Immature natural killer cell (primary cell): ENCODE measurements at regions not wholly inside any gene's neighbourhood (a gene's known extent, or its start where the extent isn't known, plus 50 kb on each side); places are given as distances from the start of the nearest gene placed in this dataset.
"Not testable (repeated sequence)": the region's sequence is repeated elsewhere in the genome, so short reads cannot be mapped to it uniquely, and the experiment has no call there.

Source experiments
- DNase-seq, 3 donors: peaks; one replicate each; pipeline ENCODE4 v3.0.0; 2022; ENCODE audit warnings: mixed read lengths in 1 of 3
- H3K27ac Mint-ChIP-seq, 6 donors: one replicate each; pipeline ENCODE4 v1.8.0; 2020; ENCODE audit warnings: mixed read lengths in 6 of 6, mild to moderate bottlenecking in 5 of 6, inconsistent platforms in 4 of 6, moderate library complexity in 3 of 6
- H3K27me3 Mint-ChIP-seq, 3 donors: one replicate each; pipeline ENCODE4 v1.8.0; 2020 to 2021; ENCODE audit warnings: low read depth in 3 of 3, mild to moderate bottlenecking in 3 of 3, mixed read lengths in 3 of 3, moderate library complexity in 3 of 3, inconsistent platforms in 1 of 3
- H3K36me3 Mint-ChIP-seq, 3 donors: one replicate each; pipeline ENCODE4 v1.8.0; 2020; ENCODE audit warnings: mixed read lengths in 3 of 3, inconsistent platforms in 2 of 3, mild to moderate bottlenecking in 2 of 3
- H3K4me1 Mint-ChIP-seq, 2 donors: one replicate each; pipeline ENCODE4 v1.8.0; 2020; ENCODE audit warnings: inconsistent platforms in 2 of 2, mild to moderate bottlenecking in 2 of 2, mixed read lengths in 2 of 2, moderate library complexity in 1 of 2
- H3K4me3 Mint-ChIP-seq, 5 donors: one replicate each; pipeline ENCODE4 v1.8.0; 2020; ENCODE audit warnings: mild to moderate bottlenecking in 5 of 5, mixed read lengths in 5 of 5, inconsistent platforms in 3 of 5, moderate library complexity in 3 of 5
- H3K9me3 Mint-ChIP-seq, 6 donors: one replicate each; pipeline ENCODE4 v1.8.0; 2020; ENCODE audit warnings: mild to moderate bottlenecking in 6 of 6, mixed read lengths in 6 of 6, inconsistent platforms in 4 of 6, moderate library complexity in 3 of 6

DNA sequence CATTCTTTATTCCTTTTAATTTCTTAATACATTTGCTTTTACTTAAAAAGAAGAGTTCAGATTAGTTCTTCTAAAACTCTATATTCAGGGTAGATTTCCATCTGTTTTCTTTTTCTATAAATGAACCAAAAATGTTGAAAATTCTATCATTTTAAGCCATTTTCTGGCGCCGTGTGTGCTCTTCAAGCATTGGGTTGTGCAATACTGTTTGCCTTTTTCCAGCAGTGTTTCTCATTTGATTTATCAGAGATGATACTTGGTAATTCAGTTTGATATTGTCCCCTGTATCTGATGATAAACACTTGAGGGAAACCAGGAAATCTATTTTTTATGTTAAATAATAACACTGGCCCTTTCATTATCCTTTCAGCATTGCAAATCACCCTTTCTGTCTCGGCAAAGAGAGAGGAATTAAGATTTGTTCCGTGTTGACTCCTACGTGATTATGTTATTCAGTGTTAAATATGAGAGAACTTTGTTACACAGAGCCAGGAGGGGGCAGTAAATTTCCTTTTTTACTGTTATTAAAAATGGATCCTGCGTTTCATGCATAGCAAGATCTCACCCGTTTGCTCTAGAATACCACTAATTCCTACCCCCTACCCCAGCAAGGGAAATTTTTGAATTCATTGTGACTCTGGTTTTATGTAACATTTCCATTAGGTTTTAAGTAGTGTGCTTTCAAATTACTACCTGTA, 606.9 kb upstream of the RBFOX1 start:
- no peak for DNase-seq
- Mint-ChIP-seq H3K9me3 (peaks cover 0 to 4% (median 0%) of the 10 kb centered on the region in 6 donors), H3K27me3 (peaks cover 0 to 3% (median 2%) of the 10 kb centered on the region in 3 donors), H3K4me3 (no peak overlapping the region), H3K4me1 (no peaks in the 10 kb centered on the region), H3K36me3 (no peaks in the 10 kb centered on the region), H3K27ac (no peak overlapping the region)

DNA sequence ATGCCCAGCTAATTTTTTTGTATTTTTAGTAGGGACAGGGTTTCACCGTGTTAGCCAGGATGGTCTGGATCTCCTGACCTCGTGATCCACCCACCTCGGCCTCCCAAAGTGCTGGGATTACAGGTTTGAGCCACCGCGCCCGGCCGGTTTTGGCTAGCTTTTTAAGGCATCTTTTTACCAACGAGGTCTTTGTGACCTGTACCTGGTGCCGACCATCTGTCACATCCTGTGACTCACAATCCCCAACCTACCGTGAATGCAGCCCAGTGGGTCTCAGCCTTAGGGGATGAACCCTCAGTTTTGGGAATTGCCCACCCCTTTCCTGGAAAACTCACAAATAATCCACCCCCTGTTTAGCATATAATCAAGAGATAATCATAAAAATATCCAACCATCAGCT, 607.4 kb upstream of the RBFOX1 start:
- not testable (repeated sequence) for H3K36me3 Mint-ChIP-seq, H3K27me3 Mint-ChIP-seq, H3K9me3 Mint-ChIP-seq, DNase-seq, H3K4me3 Mint-ChIP-seq, H3K27ac Mint-ChIP-seq, H3K4me1 Mint-ChIP-seq

DNA sequence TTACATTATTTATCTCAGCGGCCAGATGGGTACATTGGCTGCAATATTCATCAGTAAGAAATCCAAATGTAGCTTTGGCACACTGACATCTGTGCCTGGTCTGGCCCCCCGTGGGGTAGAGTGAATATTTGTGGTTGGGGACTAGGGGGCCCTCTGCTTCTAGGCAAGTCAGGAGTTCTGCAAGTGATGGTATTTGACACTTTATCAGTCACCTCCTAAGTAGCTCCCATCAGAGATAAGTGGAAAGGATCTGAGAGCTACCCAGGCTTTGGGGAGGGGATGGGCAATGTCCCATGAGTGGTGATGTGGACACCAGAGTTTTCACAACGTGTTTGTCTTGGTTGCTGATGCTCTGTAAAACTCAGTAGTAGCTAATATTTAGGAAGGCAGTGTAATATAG, 609.9 kb upstream of the RBFOX1 start:
- no peak for DNase-seq
- H3K4me3 Mint-ChIP-seq, result no peak overlapping the region

GRCh38 chr16:6714510-6714909, 618.1 kb upstream of the RBFOX1 start:
- Mint-ChIP-seq H3K27ac (no peak overlapping the region), H3K9me3 (peaks cover 0 to 13% (median 6%) of the 10 kb centered on the region in 6 donors), H3K4me3 (no peak overlapping the region), H3K27me3 (peaks cover 0 to 4% (median 2%) of the 10 kb centered on the region in 3 donors), H3K36me3 (no peaks in the 10 kb centered on the region), H3K4me1 (no peaks in the 10 kb centered on the region)
- no peak for DNase-seq

More for the DNA sequence above, 609.9 kb upstream of the RBFOX1 start:
- H3K4me1 Mint-ChIP-seq, result no peaks in the 10 kb centered on the region
- H3K27me3 Mint-ChIP-seq, result peaks cover 0 to 3% (median 2%) of the 10 kb centered on the region in 3 donors
- H3K27ac Mint-ChIP-seq, result no peak overlapping the region
- no peaks in the 10 kb centered on the region for H3K36me3 Mint-ChIP-seq
- peaks cover 0 to 5% (median under 1%) of the 10 kb centered on the region in 6 donors for H3K9me3 Mint-ChIP-seq

DNA sequence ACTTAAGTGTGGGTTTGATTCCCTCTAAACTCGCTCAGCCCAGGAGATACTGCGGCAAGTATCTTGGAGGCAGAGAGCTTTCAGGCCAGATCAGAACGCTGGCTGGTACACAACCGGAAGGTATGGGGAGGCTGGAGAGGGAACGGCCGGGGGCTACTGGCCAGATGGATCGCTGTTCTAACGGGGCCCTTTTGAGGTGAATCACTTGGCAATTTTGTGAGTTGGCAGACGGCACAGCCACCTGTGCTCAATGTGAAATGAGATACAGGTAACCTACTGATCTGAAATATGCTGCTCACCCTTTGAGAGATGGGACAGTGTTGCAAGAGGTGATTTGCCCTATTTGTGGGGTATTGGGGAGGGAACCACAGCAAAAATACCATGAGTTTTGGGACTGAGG, 622.9 kb upstream of the RBFOX1 start:
- Mint-ChIP-seq H3K27ac (no peak overlapping the region), H3K4me3 (no peak overlapping the region), H3K9me3 (peaks cover 0 to 17% (median 5%) of the 10 kb centered on the region in 6 donors), H3K27me3 (peaks cover 0 to 5% (median 2%) of the 10 kb centered on the region in 3 donors), H3K36me3 (no peaks in the 10 kb centered on the region), H3K4me1 (no peaks in the 10 kb centered on the region)
- DNase-seq, result no peak

GRCh38 chr16:6708576-6709215, 623.9 kb upstream of the RBFOX1 start:
- H3K9me3 Mint-ChIP-seq, result peaks cover 0 to 17% (median 6%) of the 10 kb centered on the region in 6 donors
- no peak overlapping the region for H3K27ac Mint-ChIP-seq
- DNase-seq, result no peak
- H3K36me3 Mint-ChIP-seq, result no peaks in the 10 kb centered on the region
- H3K4me1 Mint-ChIP-seq, result no peaks in the 10 kb centered on the region
- no peak overlapping the region for H3K4me3 Mint-ChIP-seq
- peaks cover 0 to 2% (median 1%) of the 10 kb centered on the region in 3 donors for H3K27me3 Mint-ChIP-seq

GRCh38 chr16:6704306-6704930, 628.2 kb upstream of the RBFOX1 start:
- Mint-ChIP-seq H3K27me3 (peaks cover 0 to 1% (median 0%) of the 10 kb centered on the region in 3 donors), H3K27ac (no peak overlapping the region), H3K4me1 (no peaks in the 10 kb centered on the region), H3K36me3 (no peaks in the 10 kb centered on the region), H3K4me3 (no peak overlapping the region), H3K9me3 (peaks cover 0 to 10% (median 2%) of the 10 kb centered on the region in 6 donors)
- no peak for DNase-seq

GRCh38 chr16:6701096-6701495, 631.5 kb upstream of the RBFOX1 start:
- peaks cover 0 to 3% (median 0%) of the 10 kb centered on the region in 3 donors for H3K27me3 Mint-ChIP-seq
- H3K27ac Mint-ChIP-seq, result no peak overlapping the region
- no peak for DNase-seq
- peaks cover 0 to 12% (median 0%) of the 10 kb centered on the region in 6 donors for H3K9me3 Mint-ChIP-seq
- H3K4me1 Mint-ChIP-seq, result no peaks in the 10 kb centered on the region
- no peak overlapping the region for H3K4me3 Mint-ChIP-seq
- H3K36me3 Mint-ChIP-seq, result peaks cover 0 to 3% (median 0%) of the 10 kb centered on the region in 3 donors

GRCh38 chr16:6698548-6698947, 634.1 kb upstream of the RBFOX1 start:
- Mint-ChIP-seq H3K4me3 (no peak overlapping the region), H3K27ac (no peak overlapping the region), H3K9me3 (peaks cover 0 to 12% (median 0%) of the 10 kb centered on the region in 6 donors), H3K4me1 (no peaks in the 10 kb centered on the region), H3K36me3 (peaks cover 0 to 3% (median 0%) of the 10 kb centered on the region in 3 donors), H3K27me3 (peaks cover 0 to 3% (median 0%) of the 10 kb centered on the region in 3 donors)
- DNase-seq, result no peak

GRCh38 chr16:6695666-6696065, 637.0 kb upstream of the RBFOX1 start:
- H3K4me3 Mint-ChIP-seq, result no peak overlapping the region
- H3K36me3 Mint-ChIP-seq, result peaks cover 0 to 3% (median 0%) of the 10 kb centered on the region in 3 donors
- no peak overlapping the region for H3K27ac Mint-ChIP-seq
- DNase-seq, result no peak
- peaks cover 0 to 3% (median 0%) of the 10 kb centered on the region in 3 donors for H3K27me3 Mint-ChIP-seq
- H3K4me1 Mint-ChIP-seq, result no peaks in the 10 kb centered on the region
- peaks cover 0 to 5% (median 0%) of the 10 kb centered on the region in 6 donors for H3K9me3 Mint-ChIP-seq

DNA sequence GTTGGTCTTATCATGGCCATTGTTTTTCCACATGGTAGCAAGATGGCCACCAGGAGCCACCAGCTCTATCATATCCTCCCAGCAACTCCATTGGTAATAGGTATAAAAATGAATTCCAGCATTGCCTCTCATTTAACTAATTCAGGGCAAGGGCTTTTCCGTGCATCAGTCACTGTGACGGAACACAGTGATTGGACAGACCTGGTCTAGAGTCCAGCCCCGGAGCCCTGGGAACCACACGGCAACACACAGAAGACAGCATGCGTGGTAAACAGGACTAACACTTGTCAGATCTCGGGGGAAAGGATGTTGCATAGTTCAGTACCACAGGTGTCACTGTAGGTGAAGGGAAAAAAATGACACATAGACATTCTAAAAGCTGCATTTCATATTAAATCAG, 638.0 kb upstream of the RBFOX1 start:
- H3K9me3 Mint-ChIP-seq, result peaks cover 0 to 3% (median 0%) of the 10 kb centered on the region in 6 donors
- no peak for DNase-seq
- no peak overlapping the region for H3K27ac Mint-ChIP-seq
- H3K4me3 Mint-ChIP-seq, result no peak overlapping the region
- peaks cover 0 to 3% (median 0%) of the 10 kb centered on the region in 3 donors for H3K36me3 Mint-ChIP-seq
- no peaks in the 10 kb centered on the region for H3K4me1 Mint-ChIP-seq
- H3K27me3 Mint-ChIP-seq, result peaks cover 0 to 3% (median 0%) of the 10 kb centered on the region in 3 donors

- not testable (repeated sequence) for H3K9me3 Mint-ChIP-seq, H3K27me3 Mint-ChIP-seq, H3K36me3 Mint-ChIP-seq, H3K4me3 Mint-ChIP-seq, H3K27ac Mint-ChIP-seq, DNase-seq, H3K4me1 Mint-ChIP-seq
These were observed 639.2 kb upstream of the RBFOX1 start for GRCh38 chr16:6693418-6693817.

GRCh38 chr16:6692874-6693273, 639.8 kb upstream of the RBFOX1 start:
- Mint-ChIP-seq H3K4me3 (no peak overlapping the region), H3K9me3 (peaks cover 0 to 6% (median 0%) of the 10 kb centered on the region in 6 donors), H3K36me3 (no peaks in the 10 kb centered on the region), H3K27ac (no peak overlapping the region), H3K4me1 (no peaks in the 10 kb centered on the region), H3K27me3 (peaks cover 0 to 4% (median 2%) of the 10 kb centered on the region in 3 donors)
- no peak for DNase-seq

DNA sequence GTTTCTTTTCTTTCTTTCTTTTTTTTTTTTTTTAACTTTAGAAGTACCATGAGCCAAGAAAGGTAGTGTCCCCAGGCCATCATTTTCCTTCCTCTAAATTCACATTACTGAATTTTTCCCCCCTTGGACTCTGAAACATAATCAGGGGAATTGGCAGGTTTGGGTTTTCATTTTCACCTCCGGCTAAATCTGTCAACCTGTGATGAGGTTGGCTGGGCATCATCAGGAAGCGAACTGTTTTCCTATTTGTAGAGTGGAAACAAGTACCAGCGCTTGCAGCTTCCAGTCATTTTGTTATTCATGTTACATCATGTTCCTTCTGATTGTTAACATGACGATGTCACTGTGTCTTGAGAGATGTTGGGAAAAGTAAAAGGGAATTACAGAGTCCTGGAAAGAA, 641.9 kb upstream of the RBFOX1 start:
- Mint-ChIP-seq H3K4me3 (no peak overlapping the region), H3K9me3 (peaks cover 0 to 9% (median 0%) of the 10 kb centered on the region in 6 donors), H3K36me3 (no peaks in the 10 kb centered on the region), H3K27me3 (peaks cover 0 to 4% (median 2%) of the 10 kb centered on the region in 3 donors), H3K27ac (no peak overlapping the region), H3K4me1 (no peaks in the 10 kb centered on the region)
- no peak for DNase-seq
